Stimulated activated memory B cell treated with anti-CD40 and anti-IgM and Interleukin-4, amounts not matched to agents 10 μg/mL and 1 μg/mL and 100 μg/mL, for 72 hours (primary cell): ENCODE measurements at regions not wholly inside any gene's neighbourhood (a gene's known extent, or its start where the extent isn't known, plus 50 kb on each side); places are given as distances from the start of the nearest gene placed in this dataset.
"Not testable (repeated sequence)": the region's sequence is repeated elsewhere in the genome, so short reads cannot be mapped to it uniquely, and the experiment has no call there.

Experiments
- ATAC-seq: fragments of 150-1000 bp; cut with Tn5 transposase; 2 replicates; pipeline ENCODE4 v1.10.0; 2021
- H3K27ac Mint-ChIP-seq: one replicate; pipeline ENCODE4 v1.8.0; 2022; ENCODE audit warnings: mild to moderate bottlenecking, mixed read lengths
- H3K27me3 Mint-ChIP-seq: one replicate; pipeline ENCODE4 v1.8.0; 2022; ENCODE audit warnings: mixed read lengths
- H3K36me3 Mint-ChIP-seq: one replicate; pipeline ENCODE4 v1.8.0; 2022; ENCODE audit warnings: mixed read lengths
- H3K4me1 Mint-ChIP-seq: one replicate; pipeline ENCODE4 v1.8.0; 2022; ENCODE audit warnings: mixed read lengths
- H3K4me3 Mint-ChIP-seq: one replicate; pipeline ENCODE4 v1.8.0; 2022; ENCODE audit warnings: mild to moderate bottlenecking, moderate library complexity, mixed read lengths
- H3K9me3 Mint-ChIP-seq: one replicate; pipeline ENCODE4 v1.8.0; 2022; ENCODE audit warnings: mixed read lengths

DNA sequence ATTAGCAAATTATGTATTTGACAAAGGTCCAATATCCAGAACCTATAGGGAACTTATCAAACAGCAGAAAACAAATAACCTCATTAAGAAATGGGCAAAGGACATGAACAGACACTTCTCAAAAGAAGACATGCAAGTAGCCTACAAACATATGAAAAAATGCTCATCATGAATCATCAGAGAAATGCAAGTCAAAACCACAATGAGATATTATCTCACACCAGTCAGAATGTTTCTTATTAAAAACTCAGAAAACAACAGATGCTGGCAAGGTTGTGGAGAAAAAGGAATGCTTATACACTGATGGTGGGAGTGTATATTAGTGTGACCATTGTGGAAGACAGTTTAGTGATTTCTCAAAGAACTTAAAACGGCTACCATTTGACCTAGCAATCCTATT lies 116.1 kb upstream of the CRBN start:
- H3K4me3 Mint-ChIP-seq = no peak overlapping the region
- H3K9me3 Mint-ChIP-seq = peaks cover 8% of the 10 kb centered on the region
- H3K27me3 Mint-ChIP-seq = peaks cover 20% of the 10 kb centered on the region
- no peak overlapping the region for H3K27ac Mint-ChIP-seq
- H3K4me1 Mint-ChIP-seq = no peaks in the 10 kb centered on the region
- H3K36me3 Mint-ChIP-seq = no peaks in the 10 kb centered on the region
- ATAC-seq = no peak

DNA sequence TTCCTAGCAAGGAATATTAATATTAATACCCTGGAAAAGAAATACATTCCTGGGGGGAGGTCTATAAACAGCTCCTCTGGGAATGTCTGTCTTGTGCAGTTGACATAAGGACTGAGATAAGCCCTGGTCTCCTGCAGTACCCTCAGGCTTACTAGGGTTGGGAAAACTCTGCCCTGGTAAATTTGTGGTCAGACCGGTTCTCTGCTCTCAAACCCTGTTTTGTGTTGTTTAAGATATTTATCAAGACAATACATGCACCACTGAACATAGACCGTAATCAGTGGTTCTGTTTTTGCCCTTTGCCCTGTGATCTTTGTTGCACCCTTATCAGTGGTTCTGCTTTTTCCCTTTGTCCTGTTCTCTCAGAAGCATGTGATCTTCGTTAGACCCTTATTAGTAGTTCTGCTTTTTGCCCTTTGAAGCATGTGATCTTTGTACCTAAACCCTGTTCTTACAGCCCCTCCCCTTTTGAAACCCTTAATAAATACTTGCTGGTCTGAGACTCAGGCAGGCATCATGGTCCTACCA lies 112.3 kb upstream of the CRBN start:
- not testable (repeated sequence) for H3K9me3 Mint-ChIP-seq, H3K4me3 Mint-ChIP-seq, H3K36me3 Mint-ChIP-seq, H3K4me1 Mint-ChIP-seq, H3K27ac Mint-ChIP-seq, ATAC-seq
- H3K27me3 Mint-ChIP-seq = peaks cover 38% of the 10 kb centered on the region

DNA sequence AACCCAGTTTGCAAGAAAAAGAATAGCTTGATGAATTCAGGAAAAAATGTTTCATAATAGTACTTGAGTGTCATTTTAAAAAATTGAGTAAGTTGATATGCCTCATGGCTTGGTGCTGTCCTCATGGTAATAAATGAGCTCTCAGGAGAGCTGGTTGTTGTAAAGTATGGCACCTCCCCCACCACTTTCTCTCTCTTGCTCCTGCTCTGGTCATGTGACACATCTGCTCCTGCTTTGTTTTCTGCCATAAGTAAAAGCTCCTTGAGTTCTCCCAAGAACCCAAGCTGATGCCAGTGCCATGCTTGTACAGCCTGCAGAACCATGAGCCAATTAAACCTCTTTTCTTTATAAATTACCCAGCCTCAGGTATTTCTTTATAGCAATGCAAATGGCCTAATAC lies 108.8 kb upstream of the CRBN start:
- Mint-ChIP-seq H3K27ac (no peak overlapping the region), H3K36me3 (no peaks in the 10 kb centered on the region)

DNA sequence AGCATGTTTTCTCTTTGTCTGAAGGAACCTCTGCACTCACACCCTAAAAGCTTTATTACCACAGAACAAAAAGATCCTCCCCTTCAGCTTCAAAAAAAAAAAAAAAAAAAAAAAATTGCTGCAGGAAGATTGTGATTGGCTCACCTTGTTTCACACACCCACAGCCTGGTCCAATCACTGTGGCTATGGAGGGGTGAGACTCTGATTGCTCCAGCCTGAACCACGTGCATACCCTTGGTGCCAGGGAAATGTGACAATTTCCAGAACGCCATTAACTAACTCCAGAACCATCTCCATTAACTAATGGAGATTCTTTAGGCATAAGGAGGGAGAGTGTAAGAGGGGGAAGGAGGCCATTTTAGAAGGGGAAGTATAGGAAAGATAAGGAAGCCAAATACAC lies 106.5 kb upstream of the CRBN start:
- peaks cover 5% of the 10 kb centered on the region for H3K9me3 Mint-ChIP-seq
- H3K27ac Mint-ChIP-seq = no peak overlapping the region
- peaks cover 19% of the 10 kb centered on the region for H3K27me3 Mint-ChIP-seq
- H3K4me3 Mint-ChIP-seq = no peak overlapping the region
- no peaks in the 10 kb centered on the region for H3K4me1 Mint-ChIP-seq
- ATAC-seq = no peak
- no peaks in the 10 kb centered on the region for H3K36me3 Mint-ChIP-seq

More for the DNA sequence above, 108.8 kb upstream of the CRBN start:
- peaks cover 35% of the 10 kb centered on the region for H3K27me3 Mint-ChIP-seq
- ATAC-seq = no peak
- no peaks in the 10 kb centered on the region for H3K4me1 Mint-ChIP-seq
- peaks cover 9% of the 10 kb centered on the region for H3K9me3 Mint-ChIP-seq
- H3K4me3 Mint-ChIP-seq = no peak overlapping the region

DNA sequence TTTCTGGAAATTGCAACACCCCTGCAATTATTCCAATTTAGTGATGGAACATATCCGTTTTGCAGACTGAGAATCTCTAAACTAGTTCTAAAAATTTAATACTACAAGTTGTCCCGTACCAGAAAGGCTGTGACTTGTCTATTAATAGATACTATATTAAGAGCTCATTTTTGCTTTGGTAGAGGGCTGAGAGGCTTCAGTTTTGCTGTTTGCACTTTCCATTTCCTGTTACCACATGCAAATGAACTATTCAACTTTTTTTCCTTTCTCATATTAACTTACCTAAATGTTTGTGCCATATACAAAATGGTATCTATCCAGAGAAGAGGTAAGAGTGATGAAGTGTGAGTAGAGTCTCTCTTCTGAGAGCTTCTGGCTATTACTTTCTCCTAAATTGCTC lies 101.5 kb upstream of the CRBN start:
- H3K27me3 Mint-ChIP-seq = peaks cover 14% of the 10 kb centered on the region
- H3K36me3 Mint-ChIP-seq = no peaks in the 10 kb centered on the region
- H3K9me3 Mint-ChIP-seq = peaks cover 5% of the 10 kb centered on the region
- H3K4me1 Mint-ChIP-seq = no peaks in the 10 kb centered on the region
- H3K4me3 Mint-ChIP-seq = no peak overlapping the region
- H3K27ac Mint-ChIP-seq = no peak overlapping the region
- ATAC-seq = no peak

DNA sequence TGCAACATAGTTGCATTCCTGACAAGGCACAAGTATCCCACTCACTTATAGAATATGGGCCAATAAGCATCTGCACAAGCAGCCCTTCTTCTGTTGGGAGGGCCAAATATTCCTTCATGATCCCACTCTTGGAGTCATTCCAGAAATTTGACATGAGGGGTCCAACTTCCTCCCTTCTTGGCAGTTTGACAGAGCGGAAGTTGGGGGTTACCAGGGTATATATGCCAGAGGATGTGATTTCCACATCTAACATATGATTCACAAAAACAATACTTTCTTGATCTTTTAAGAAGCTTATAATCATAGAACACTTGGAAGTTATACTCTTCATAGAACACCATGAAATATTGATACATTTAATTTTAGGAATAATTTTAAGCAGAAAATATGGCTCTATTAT lies 100.9 kb upstream of the CRBN start:
- peaks cover 14% of the 10 kb centered on the region for H3K27me3 Mint-ChIP-seq
- ATAC-seq = no peak
- H3K36me3 Mint-ChIP-seq = no peaks in the 10 kb centered on the region
- no peaks in the 10 kb centered on the region for H3K4me1 Mint-ChIP-seq
- H3K9me3 Mint-ChIP-seq = peaks cover 5% of the 10 kb centered on the region
- H3K4me3 Mint-ChIP-seq = no peak overlapping the region
- no peak overlapping the region for H3K27ac Mint-ChIP-seq

DNA sequence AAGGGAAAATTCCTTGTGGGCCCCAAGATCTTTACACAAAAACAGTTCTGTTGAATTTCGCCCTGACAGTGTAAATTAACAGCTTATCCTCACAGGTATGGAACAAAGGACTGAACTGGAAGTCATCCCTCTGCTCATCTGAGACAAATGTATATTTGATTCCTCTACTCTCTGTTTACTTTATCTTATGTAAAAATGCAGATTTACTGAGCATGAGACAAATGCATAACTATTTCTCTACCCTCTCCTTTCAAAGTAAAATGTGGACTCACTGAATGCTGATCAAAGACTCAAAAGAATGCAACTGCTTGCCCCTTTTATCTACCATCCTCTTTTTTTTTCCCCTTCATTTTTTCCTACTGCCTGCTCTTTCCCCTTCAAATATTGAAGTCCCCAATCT lies 98.6 kb upstream of the CRBN start:
- ATAC-seq = no peak
- Mint-ChIP-seq H3K4me3 (no peak overlapping the region), H3K36me3 (no peaks in the 10 kb centered on the region), H3K4me1 (no peaks in the 10 kb centered on the region), H3K27ac (no peak overlapping the region), H3K27me3 (peaks cover 14% of the 10 kb centered on the region), H3K9me3 (no peaks in the 10 kb centered on the region)

DNA sequence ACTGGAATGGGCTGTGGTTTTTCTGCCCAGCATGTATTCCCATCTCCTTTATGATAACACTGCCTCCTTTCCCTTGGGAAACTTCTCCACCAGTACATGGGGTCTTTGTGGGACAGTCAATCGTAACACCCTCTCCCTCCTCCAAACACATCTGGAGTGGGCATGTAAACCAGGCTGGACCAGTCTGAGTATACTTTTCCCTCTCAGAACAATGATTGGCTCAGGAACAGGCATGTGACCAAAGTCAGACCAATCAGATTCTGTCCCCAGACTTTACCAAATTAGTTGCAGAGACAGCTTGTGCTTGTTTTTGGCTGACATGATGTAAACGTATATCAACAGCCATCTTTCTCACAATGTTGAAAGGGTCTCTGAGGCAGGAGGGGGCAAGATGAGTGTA lies 97.1 kb upstream of the CRBN start:
- Mint-ChIP-seq H3K27ac (no peak overlapping the region), H3K4me3 (no peak overlapping the region), H3K36me3 (no peaks in the 10 kb centered on the region), H3K9me3 (no peaks in the 10 kb centered on the region), H3K4me1 (no peaks in the 10 kb centered on the region), H3K27me3 (peaks cover 14% of the 10 kb centered on the region)
- ATAC-seq = no peak

DNA sequence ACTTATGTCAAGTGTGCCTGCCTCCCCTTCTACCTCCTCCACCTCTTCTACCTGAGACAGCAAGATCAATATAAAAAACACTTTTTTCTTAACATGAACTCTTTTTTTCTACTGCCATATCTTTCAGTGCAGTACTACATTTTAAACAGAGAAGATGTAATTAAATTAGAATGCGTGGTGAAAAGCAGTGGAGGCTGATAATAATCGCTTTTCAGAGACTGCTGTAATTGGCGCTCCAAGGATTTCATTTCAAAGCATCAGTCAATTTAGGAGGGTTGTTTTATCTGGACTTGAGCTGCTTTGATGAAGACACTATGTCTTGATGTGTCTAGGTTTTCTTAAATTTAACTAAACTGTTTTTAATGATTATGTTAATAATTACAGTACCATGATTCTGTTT lies 85.3 kb upstream of the CRBN start:
- H3K27ac Mint-ChIP-seq = no peak overlapping the region
- no peaks in the 10 kb centered on the region for H3K36me3 Mint-ChIP-seq
- H3K4me1 Mint-ChIP-seq = no peaks in the 10 kb centered on the region

DNA sequence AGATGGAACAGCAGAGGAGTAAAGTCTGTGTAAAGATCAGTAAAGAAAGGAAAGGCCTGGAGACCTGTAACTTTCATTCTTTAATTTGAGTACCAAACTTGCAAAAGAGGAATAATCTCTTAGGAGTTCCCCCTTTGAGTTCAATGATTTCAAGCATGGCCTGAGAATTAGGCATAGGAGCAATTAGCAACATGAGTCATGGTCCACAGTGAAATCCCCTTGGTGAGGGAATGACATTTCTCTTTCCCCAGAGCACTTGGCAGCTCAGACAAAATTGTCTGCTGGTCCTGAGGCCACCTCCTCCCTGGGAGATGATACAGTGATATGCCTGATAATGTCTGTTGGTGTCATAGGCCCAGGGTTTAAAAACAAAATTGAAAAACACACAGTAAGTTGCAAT lies 81.4 kb upstream of the CRBN start:
- Mint-ChIP-seq H3K4me1 (no peaks in the 10 kb centered on the region), H3K27ac (no peak overlapping the region), H3K36me3 (no peaks in the 10 kb centered on the region), H3K9me3 (no peaks in the 10 kb centered on the region), H3K27me3 (peaks cover 11% of the 10 kb centered on the region), H3K4me3 (no peak overlapping the region)
- ATAC-seq = no peak

More for the DNA sequence above, 85.3 kb upstream of the CRBN start:
- Mint-ChIP-seq H3K4me3 (no peak overlapping the region), H3K27me3 (peaks cover 22% of the 10 kb centered on the region), H3K9me3 (no peaks in the 10 kb centered on the region)
- ATAC-seq = no peak

DNA sequence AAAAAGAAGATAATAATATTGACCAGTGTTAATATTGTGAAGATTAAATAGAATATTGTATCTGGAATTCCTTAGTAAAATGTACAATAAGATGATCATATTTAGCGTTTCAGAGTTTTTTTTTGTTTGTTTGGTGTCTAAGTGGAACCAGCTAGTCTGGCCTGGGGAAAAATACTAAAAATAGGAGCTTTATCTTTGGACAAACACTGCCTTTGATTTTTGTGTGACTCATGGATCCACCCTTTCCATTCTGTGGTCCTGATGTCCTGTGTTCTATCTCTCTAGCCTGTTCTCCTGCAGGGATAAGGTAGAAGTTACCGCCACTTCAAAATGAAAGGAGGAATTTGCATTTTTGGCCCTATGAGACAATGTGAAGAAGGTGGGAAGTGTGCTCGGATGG lies 79.7 kb upstream of the CRBN start:
- no peaks in the 10 kb centered on the region for H3K4me1 Mint-ChIP-seq
- H3K4me3 Mint-ChIP-seq = no peak overlapping the region
- no peaks in the 10 kb centered on the region for H3K9me3 Mint-ChIP-seq
- H3K27me3 Mint-ChIP-seq = peaks cover 11% of the 10 kb centered on the region
- no peak for ATAC-seq
- H3K36me3 Mint-ChIP-seq = no peaks in the 10 kb centered on the region
- no peak overlapping the region for H3K27ac Mint-ChIP-seq

DNA sequence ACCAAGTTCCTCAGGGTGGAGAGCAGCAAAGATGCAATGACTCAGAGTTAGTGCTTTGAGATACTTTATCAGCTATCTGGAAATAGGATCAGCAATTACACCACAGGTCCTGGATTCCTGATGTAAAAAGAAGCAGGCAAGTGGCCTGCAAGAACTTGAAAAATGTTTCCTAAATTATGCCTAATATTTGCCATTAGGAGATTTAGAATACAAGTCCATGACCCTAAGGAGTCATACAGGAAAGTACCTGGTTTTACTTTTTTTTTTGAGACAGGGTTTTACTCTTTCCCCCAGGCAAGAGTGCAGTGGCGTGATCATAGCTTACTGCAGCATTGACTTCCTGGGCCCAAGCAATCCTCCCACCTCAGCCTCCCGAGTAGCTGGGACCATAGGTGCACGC lies 78.8 kb upstream of the CRBN start:
- H3K27ac Mint-ChIP-seq = no peak overlapping the region
- ATAC-seq = no peak
- no peaks in the 10 kb centered on the region for H3K4me1 Mint-ChIP-seq
- no peak overlapping the region for H3K4me3 Mint-ChIP-seq
- H3K27me3 Mint-ChIP-seq = peaks cover 11% of the 10 kb centered on the region
- H3K9me3 Mint-ChIP-seq = peaks cover 6% of the 10 kb centered on the region
- no peaks in the 10 kb centered on the region for H3K36me3 Mint-ChIP-seq

DNA sequence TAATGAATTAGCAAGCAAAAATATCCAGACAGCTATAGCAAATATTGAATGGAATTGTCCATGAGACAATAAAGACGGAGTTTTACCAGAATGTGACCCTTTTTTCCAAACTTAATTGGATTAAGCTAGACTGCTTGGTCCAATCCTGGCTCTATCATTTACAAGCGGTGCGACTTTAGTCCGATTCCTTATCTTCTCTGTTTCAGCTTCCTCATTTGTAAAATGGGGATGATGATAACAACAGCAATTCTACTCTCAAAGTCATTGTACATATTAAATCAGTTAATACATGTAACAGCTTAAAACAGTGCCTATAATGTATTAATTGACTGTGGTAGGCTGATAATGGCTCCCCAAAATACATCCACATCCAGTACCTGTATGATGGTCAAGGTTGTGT lies 62.1 kb upstream of the CRBN start:
- H3K9me3 Mint-ChIP-seq = peaks cover 3% of the 10 kb centered on the region
- H3K27me3 Mint-ChIP-seq = peaks cover 11% of the 10 kb centered on the region
- ATAC-seq = no peak
- no peak overlapping the region for H3K27ac Mint-ChIP-seq
- H3K4me1 Mint-ChIP-seq = no peaks in the 10 kb centered on the region
- H3K4me3 Mint-ChIP-seq = no peak overlapping the region
- H3K36me3 Mint-ChIP-seq = no peaks in the 10 kb centered on the region

DNA sequence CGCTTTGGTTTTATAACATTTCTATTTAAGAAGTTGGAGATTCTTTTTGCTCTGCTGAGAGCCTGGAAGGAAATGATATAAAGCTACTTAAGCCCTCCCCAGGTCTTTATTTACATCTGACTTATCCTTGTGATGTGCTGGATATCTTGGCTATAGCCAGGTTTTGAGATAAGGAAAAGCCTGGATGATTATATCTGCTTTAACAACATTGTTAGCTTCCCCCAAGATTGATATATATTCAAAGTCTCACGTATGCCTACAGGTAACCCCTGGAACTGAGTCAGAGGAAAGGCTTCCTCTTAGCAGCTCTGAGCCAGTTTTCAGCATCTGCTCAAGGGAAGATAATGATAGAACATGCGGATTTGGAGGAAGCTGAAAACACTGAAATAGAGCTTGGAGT lies 61.5 kb upstream of the CRBN start:
- Mint-ChIP-seq H3K4me3 (no peak overlapping the region), H3K9me3 (peaks cover 3% of the 10 kb centered on the region), H3K4me1 (no peaks in the 10 kb centered on the region), H3K27me3 (peaks cover 11% of the 10 kb centered on the region), H3K36me3 (no peaks in the 10 kb centered on the region), H3K27ac (no peak overlapping the region)
- ATAC-seq = no peak

DNA sequence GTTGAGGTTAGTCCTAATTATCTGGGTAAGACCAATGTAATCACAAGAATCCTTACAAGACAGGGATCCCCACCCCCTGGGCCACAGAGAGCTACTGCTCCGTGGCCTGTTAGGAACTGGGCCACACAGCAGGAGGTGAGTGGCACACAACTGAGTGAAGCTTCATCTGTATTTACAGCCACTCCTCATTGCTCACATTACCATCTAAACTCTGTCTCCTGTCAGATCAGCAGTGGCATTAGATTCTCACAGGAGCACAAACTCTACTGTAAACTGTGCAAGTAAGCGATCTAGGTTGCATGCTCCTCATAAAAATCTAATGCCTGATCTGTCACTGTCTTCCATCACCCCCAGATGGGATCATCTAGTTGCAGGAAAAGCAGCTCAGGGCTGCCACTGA lies 58.5 kb upstream of the CRBN start:
- Mint-ChIP-seq H3K27ac (no peak overlapping the region), H3K36me3 (no peaks in the 10 kb centered on the region), H3K4me1 (no peaks in the 10 kb centered on the region), H3K9me3 (no peaks in the 10 kb centered on the region), H3K4me3 (no peak overlapping the region), H3K27me3 (peaks cover 11% of the 10 kb centered on the region)
- no peak for ATAC-seq

DNA sequence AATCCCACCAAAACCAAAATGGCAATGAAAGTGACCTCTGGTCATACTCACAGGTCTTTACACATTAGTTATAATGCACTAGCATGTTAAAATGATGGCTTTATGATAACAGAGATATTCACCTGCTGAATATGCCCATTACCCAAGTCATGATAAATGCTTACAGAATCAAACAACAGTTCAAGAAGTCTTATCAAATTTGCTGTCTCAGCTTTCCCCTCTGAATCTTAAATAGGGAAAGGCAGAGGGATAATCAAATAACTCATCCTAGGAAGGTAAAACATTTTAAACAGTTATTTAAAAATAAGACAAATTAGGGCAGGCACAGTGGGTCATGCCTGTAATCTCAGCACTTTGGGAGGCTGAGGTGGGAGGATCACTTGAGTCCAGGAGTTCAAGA lies 52.8 kb upstream of the CRBN start:
- no peaks in the 10 kb centered on the region for H3K4me1 Mint-ChIP-seq
- no peak overlapping the region for H3K27ac Mint-ChIP-seq
- no peaks in the 10 kb centered on the region for H3K36me3 Mint-ChIP-seq
- ATAC-seq = no peak
- peaks cover 6% of the 10 kb centered on the region for H3K9me3 Mint-ChIP-seq
- H3K27me3 Mint-ChIP-seq = peaks cover 5% of the 10 kb centered on the region
- H3K4me3 Mint-ChIP-seq = no peak overlapping the region
